ENCODE measurements at regions not wholly inside any gene's neighbourhood (a gene's known extent, or its start where the extent isn't known, plus 50 kb on each side); places are given as distances from the start of the nearest gene placed in this dataset.

DNA sequence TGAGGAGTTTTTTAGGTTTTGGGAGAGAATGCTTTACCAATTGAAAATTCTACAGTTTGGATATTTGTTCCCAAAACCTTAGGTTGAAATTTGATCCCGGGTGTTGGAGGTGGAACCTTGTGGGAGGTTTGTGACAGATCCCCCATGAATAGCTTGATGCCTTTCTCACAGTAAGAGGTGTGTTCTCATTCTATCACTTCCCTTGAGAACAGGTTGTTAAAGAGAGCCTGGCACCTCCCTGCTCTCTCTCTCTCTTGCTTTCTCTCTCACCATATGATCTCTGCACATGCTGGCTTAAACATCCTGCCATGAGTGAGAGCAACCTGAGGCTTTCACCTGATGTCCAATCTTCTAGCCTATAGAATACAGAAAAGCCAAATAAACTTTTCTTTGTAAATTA, 1475.5 kb upstream of the AGA start:
- Histone ChIP-seq H3K9me3 (ENCODE audit: low read depth, low read length, poor library complexity, severe bottlenecking) (no peaks in the 10 kb centered on the region), H3K4me1 (ENCODE audit: insufficient read depth, low read length, poor library complexity, severe bottlenecking) (no peaks in the 10 kb centered on the region), H3K27me3 (replicated peaks; ENCODE audit: insufficient read depth, low read depth, low read length, poor library complexity) (no peaks in the 10 kb centered on the region), H3K27ac (ENCODE audit: low read depth, low read length, poor library complexity, severe bottlenecking) (no peak overlapping the region), H3K4me3 (ENCODE audit: low read depth, low read length, poor library complexity, severe bottlenecking) (no peak overlapping the region), H3K36me3 (ENCODE audit: insufficient read depth, low read length, poor library complexity, severe bottlenecking) (no peaks in the 10 kb centered on the region)
- TF ChIP-seq, protein P1, sequence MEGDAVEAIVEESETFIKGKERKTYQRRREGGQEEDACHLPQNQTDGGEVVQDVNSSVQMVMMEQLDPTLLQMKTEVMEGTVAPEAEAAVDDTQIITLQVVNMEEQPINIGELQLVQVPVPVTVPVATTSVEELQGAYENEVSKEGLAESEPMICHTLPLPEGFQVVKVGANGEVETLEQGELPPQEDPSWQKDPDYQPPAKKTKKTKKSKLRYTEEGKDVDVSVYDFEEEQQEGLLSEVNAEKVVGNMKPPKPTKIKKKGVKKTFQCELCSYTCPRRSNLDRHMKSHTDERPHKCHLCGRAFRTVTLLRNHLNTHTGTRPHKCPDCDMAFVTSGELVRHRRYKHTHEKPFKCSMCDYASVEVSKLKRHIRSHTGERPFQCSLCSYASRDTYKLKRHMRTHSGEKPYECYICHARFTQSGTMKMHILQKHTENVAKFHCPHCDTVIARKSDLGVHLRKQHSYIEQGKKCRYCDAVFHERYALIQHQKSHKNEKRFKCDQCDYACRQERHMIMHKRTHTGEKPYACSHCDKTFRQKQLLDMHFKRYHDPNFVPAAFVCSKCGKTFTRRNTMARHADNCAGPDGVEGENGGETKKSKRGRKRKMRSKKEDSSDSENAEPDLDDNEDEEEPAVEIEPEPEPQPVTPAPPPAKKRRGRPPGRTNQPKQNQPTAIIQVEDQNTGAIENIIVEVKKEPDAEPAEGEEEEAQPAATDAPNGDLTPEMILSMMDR (conservative IDR thresholded peaks at IDR 0.05; ENCODE audit: low read depth, low read length) = no peak
- TF ChIP-seq EZH2 (IDR thresholded peaks at IDR 0.05; ENCODE audit: borderline replicate concordance, low read depth, low read length, poor library complexity, severe bottlenecking) = no peak
- intact Hi-C loops (cut with micrococcal nuclease; ENCODE audit: unreplicated experiment) = no loop called here
- no TSS peak for BruUV-seq (replicated peaks)
- POLR2A ChIA-PET (ENCODE audit: low non-redundant PET) = no interaction called here
- no peak for DNase-seq (ENCODE audit: low spot score)
- CTCF ChIA-PET = no interaction called here

DNA sequence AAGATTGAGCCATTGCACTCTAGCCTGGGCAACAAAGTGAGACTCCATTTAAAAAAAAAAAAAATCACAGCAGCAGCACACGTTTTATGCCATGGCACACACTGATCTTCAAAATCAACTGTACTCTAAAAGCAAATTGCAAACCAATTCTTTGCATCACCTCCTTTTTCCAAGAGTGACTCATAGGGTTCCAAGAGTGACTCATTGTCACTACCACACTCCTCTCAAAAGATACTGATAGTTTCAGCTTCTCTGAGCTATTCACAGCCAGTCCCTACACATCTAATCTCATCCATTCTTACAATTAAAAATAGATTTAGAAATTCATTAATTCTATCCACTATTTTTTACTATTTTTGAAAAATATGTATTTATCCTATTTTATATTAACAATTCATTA, 1494.9 kb upstream of the AGA start:
- no TSS peak for BruUV-seq (replicated peaks)
- Histone ChIP-seq H3K9me3 (ENCODE audit: low read depth, low read length, poor library complexity, severe bottlenecking) (no peaks in the 10 kb centered on the region), H3K4me1 (ENCODE audit: insufficient read depth, low read length, poor library complexity, severe bottlenecking) (no peaks in the 10 kb centered on the region), H3K36me3 (ENCODE audit: insufficient read depth, low read length, poor library complexity, severe bottlenecking) (no peaks in the 10 kb centered on the region), H3K27ac (ENCODE audit: low read depth, low read length, poor library complexity, severe bottlenecking) (no peak overlapping the region), H3K4me3 (ENCODE audit: low read depth, low read length, poor library complexity, severe bottlenecking) (no peak overlapping the region), H3K27me3 (replicated peaks; ENCODE audit: insufficient read depth, low read depth, low read length, poor library complexity) (no peaks in the 10 kb centered on the region)
- TF ChIP-seq, protein P1 (conservative IDR thresholded peaks at IDR 0.05; ENCODE audit: low read depth, low read length) = no peak
- TF ChIP-seq EZH2 (IDR thresholded peaks at IDR 0.05; ENCODE audit: borderline replicate concordance, low read depth, low read length, poor library complexity, severe bottlenecking) = no peak
- intact Hi-C loops (cut with micrococcal nuclease; ENCODE audit: unreplicated experiment) = no loop called here
- CTCF ChIA-PET = no interaction called here
- DNase-seq (ENCODE audit: low spot score) = no peak
- POLR2A ChIA-PET (ENCODE audit: low non-redundant PET) = no interaction called here

DNA sequence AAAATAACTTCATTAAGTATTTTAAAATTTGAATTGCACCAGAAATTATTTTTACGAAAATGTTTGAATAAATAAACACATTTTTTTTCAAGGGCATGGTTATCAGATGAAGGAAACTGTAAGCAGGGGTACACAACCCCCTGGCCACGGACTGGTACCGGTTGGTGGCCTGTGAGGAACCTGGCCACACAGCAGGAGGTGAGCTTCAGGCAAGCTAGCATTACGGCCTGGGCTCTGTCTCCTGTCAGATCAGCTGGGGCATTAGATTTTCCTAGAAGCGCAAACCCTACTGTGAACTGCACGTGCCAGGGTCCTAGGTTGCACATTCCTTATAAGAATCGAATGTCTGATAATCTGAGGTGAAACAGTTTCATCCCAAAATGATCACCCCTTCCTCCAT, 1499.7 kb upstream of the AGA start:
- Histone ChIP-seq H3K4me1 (ENCODE audit: insufficient read depth, low read length, poor library complexity, severe bottlenecking) (no peaks in the 10 kb centered on the region), H3K27ac (ENCODE audit: low read depth, low read length, poor library complexity, severe bottlenecking) (no peak overlapping the region), H3K36me3 (ENCODE audit: insufficient read depth, low read length, poor library complexity, severe bottlenecking) (no peaks in the 10 kb centered on the region), H3K27me3 (replicated peaks; ENCODE audit: insufficient read depth, low read depth, low read length, poor library complexity) (no peaks in the 10 kb centered on the region), H3K4me3 (ENCODE audit: low read depth, low read length, poor library complexity, severe bottlenecking) (no peak overlapping the region), H3K9me3 (ENCODE audit: low read depth, low read length, poor library complexity, severe bottlenecking) (no peaks in the 10 kb centered on the region)
- TF ChIP-seq, protein P1 (conservative IDR thresholded peaks at IDR 0.05; ENCODE audit: low read depth, low read length) = no peak
- TF ChIP-seq EZH2 (IDR thresholded peaks at IDR 0.05; ENCODE audit: borderline replicate concordance, low read depth, low read length, poor library complexity, severe bottlenecking) = no peak
- POLR2A ChIA-PET (ENCODE audit: low non-redundant PET) = no interaction called here
- intact Hi-C loops (cut with micrococcal nuclease; ENCODE audit: unreplicated experiment) = no loop called here
- CTCF ChIA-PET = no interaction called here
- BruUV-seq (replicated peaks) = no TSS peak
- no peak for DNase-seq (ENCODE audit: low spot score)
